K562 (cell line): ENCODE measurements at regions not wholly inside any gene's neighbourhood (a gene's known extent, or its start where the extent isn't known, plus 50 kb on each side); places are given as distances from the start of the nearest gene placed in this dataset.

Experiments
- ARID3A ChIP-seq: IDR thresholded peaks from 2 replicates; pipeline ENCODE4 v1.6.1; 2012; ENCODE audit warnings: low read depth, low read length, improper control_type of control experiment, borderline replicate concordance
- BRCA1 ChIP-seq, 2 experiments: fragments of 450-650 bp in 1 of 2; sonication (generic) in 1 of 2; formaldehyde crosslinking in 1 of 2; IDR thresholded peaks; 2 replicates each; pipeline versions ENCODE4 v1.5.0 to v1.6.1; 2017 to 2020; ENCODE audit warnings: mild to moderate bottlenecking in 1 of 2, missing genetic modification reagents in 1 of 2
- FOXK2 ChIP-seq, 2 experiments: fragments of 450-650 bp; IDR thresholded peaks in 1 of 2; conservative IDR thresholded peaks in 1 of 2; 2 replicates each; pipeline ENCODE4 v1.6.1; 2016; ENCODE audit warnings: low read depth in 2 of 2, mild to moderate bottlenecking in 1 of 2
- NFYB ChIP-seq: IDR thresholded peaks from 2 replicates; pipeline ENCODE4 v1.6.1; 2011; ENCODE audit warnings: mild to moderate bottlenecking, moderate library complexity; ENCODE audit not compliant: insufficient read length; ENCODE audit errors: extremely low read depth
- POLR2G ChIP-seq: fragments of 200-400 bp; formaldehyde crosslinking; IDR thresholded peaks from 2 replicates; pipeline ENCODE4 v1.6.1; 2017; ENCODE audit warnings: low read depth, mild to moderate bottlenecking, antibody characterized with exemption, low read length, moderate library complexity
- RBM39 ChIP-seq: fragments of 200-400 bp; formaldehyde crosslinking; optimal IDR thresholded peaks from 2 replicates; pipeline ENCODE3; 2018; ENCODE audit warnings: low read depth, low read length
- SIX5 ChIP-seq, 2 experiments: IDR thresholded peaks; 2 replicates each; pipeline ENCODE4 v1.6.1; 2011; ENCODE audit warnings: low read length in 2 of 2, borderline replicate concordance in 1 of 2, low read depth in 1 of 2, mild to moderate bottlenecking in 1 of 2, moderate library complexity in 1 of 2; ENCODE audit not compliant: insufficient read depth in 1 of 2
- SNRNP70 ChIP-seq: fragments of 200-400 bp; formaldehyde crosslinking; optimal IDR thresholded peaks from 2 replicates; pipeline ENCODE3; 2017; ENCODE audit warnings: low read depth, low read length
- TF ChIP-seq, protein P1 (sequence below): fragments of 450-650 bp; IDR thresholded peaks from 2 replicates; pipeline ENCODE4 v1.7.0; 2016; ENCODE audit warnings: borderline replicate concordance

- TF ChIP-seq, protein P1, sequence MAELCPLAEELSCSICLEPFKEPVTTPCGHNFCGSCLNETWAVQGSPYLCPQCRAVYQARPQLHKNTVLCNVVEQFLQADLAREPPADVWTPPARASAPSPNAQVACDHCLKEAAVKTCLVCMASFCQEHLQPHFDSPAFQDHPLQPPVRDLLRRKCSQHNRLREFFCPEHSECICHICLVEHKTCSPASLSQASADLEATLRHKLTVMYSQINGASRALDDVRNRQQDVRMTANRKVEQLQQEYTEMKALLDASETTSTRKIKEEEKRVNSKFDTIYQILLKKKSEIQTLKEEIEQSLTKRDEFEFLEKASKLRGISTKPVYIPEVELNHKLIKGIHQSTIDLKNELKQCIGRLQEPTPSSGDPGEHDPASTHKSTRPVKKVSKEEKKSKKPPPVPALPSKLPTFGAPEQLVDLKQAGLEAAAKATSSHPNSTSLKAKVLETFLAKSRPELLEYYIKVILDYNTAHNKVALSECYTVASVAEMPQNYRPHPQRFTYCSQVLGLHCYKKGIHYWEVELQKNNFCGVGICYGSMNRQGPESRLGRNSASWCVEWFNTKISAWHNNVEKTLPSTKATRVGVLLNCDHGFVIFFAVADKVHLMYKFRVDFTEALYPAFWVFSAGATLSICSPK, result no peak
- no peak for TF ChIP-seq ARID3A
- no peak for TF ChIP-seq RBM39
- TF ChIP-seq NFYB, result no peak
- TF ChIP-seq SIX5 (IDR thresholded peaks at IDR 0.05; ENCODE audit: borderline replicate concordance in 1 of 2, insufficient read depth in 1 of 2, low read depth in 1 of 2, low read length in 2 of 2), result no peak
- no peak for TF ChIP-seq SNRNP70
- no peak for TF ChIP-seq POLR2G
- no peak for TF ChIP-seq BRCA1 (IDR thresholded peaks at IDR 0.05)
- TF ChIP-seq BRCA1 (CRISPR knock-in tag; IDR thresholded peaks at IDR 0.05), result no peak
- no peak for TF ChIP-seq FOXK2 (conservative IDR thresholded peaks at IDR 0.05 in 1 of 2, IDR thresholded peaks at IDR 0.05 in 1 of 2; ENCODE audit: low read depth in 2 of 2)
These were observed 64.1 kb upstream of the GMNC start (continued) for GRCh38 chr3:190926619-190927018.
